ENCODE measurements at regions not wholly inside any gene's neighbourhood (a gene's known extent, or its start where the extent isn't known, plus 50 kb on each side); places are given as distances from the start of the nearest gene placed in this dataset.

DNA sequence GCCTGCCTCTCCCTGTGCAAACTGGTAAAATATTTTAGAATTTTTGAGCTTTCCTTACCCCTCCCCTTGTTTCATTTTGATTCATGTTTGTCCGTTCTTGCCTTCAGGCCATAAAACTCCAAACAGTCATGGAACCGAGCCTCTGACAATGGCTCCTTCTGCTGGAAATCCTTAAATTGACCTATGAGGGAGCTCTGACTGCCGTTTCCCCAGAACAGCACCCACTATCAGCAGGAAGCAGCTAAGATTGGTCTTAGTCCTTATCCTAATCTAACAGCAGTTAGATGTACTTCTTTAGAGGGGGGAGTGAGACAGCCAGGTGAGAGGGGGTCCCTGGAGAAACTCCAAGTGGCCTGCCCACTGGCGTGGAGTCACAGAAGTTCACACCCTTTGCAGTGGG is 106.7 kb downstream of the FAM174A start:
- Histone ChIP-seq H3K4me1 (no peaks in the 10 kb centered on the region), H3K4me3 (no peak overlapping the region), H3K36me3 (no peaks in the 10 kb centered on the region), H3K27me3 (no peaks in the 10 kb centered on the region), H3K27ac (no peak overlapping the region), H3K9me3 (no peaks in the 10 kb centered on the region)
- no peak for ATAC-seq
- WGBS, 2 donors (ENCODE audit: low coverage in 1 of 2) = 55 to 60% methylated on average over 1 to 2 of the region's 4 CpGs
- no peak for TF ChIP-seq POLR2A (IDR thresholded peaks at IDR 0.05)
- TF ChIP-seq, protein P1, sequence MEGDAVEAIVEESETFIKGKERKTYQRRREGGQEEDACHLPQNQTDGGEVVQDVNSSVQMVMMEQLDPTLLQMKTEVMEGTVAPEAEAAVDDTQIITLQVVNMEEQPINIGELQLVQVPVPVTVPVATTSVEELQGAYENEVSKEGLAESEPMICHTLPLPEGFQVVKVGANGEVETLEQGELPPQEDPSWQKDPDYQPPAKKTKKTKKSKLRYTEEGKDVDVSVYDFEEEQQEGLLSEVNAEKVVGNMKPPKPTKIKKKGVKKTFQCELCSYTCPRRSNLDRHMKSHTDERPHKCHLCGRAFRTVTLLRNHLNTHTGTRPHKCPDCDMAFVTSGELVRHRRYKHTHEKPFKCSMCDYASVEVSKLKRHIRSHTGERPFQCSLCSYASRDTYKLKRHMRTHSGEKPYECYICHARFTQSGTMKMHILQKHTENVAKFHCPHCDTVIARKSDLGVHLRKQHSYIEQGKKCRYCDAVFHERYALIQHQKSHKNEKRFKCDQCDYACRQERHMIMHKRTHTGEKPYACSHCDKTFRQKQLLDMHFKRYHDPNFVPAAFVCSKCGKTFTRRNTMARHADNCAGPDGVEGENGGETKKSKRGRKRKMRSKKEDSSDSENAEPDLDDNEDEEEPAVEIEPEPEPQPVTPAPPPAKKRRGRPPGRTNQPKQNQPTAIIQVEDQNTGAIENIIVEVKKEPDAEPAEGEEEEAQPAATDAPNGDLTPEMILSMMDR (IDR thresholded peaks at IDR 0.05) = no peak
- TF ChIP-seq POLR2AphosphoS5 (IDR thresholded peaks at IDR 0.05) = no peak
- no peak for TF ChIP-seq EP300 (IDR thresholded peaks at IDR 0.05)

DNA sequence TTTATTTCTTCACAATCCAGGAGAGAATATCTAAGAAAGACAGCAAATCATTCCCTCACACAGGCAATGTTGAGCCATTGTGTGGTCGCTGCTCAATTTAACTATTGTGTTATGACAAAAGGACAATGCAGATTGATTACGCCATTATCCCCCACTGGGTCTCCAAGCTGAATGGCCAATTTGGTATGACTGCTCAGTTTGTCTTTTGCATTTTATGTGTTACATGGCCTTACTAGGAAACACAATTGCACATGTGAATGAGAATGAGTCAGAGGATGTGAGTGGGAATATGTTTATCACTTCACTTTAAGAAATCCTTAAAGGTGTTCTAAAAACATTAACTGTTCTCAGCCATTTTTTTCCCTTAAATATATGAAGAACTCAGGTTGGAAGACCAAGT is 108.3 kb downstream of the FAM174A start:
- Histone ChIP-seq H3K27ac (no peak overlapping the region), H3K9me3 (no peaks in the 10 kb centered on the region), H3K4me3 (no peak overlapping the region), H3K4me1 (peaks cover 0 to 6% (median 0%) of the 10 kb centered on the region in 3 donors), H3K36me3 (no peaks in the 10 kb centered on the region), H3K27me3 (no peaks in the 10 kb centered on the region)
- no peak for ATAC-seq
- TF ChIP-seq POLR2AphosphoS5 (IDR thresholded peaks at IDR 0.05) (no peak), POLR2A (IDR thresholded peaks at IDR 0.05) (no peak), EP300 (IDR thresholded peaks at IDR 0.05) (no peak)
- TF ChIP-seq, protein P1 (IDR thresholded peaks at IDR 0.05) = no peak
- 63 to 79% methylated on average over 2 of the region's 2 CpGs for WGBS, 2 donors (ENCODE audit: low coverage in 1 of 2)

DNA sequence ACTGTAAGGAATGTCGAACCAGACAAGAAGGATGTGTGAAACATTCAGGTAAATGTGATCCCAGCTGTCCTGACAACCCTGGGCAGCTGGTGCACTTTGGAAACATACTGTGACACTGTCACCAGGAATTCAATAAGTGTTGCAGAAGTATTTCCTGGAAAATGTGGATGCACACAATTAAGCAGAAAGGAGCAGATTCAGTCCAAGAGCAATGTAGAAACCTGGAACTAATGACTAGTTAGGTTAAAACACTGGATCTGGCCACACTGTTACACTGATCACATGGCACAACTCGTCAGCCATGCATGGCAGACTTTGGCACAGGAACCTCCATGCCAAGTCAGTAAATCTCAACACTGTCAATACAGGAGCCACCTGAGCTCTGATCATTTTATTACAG is 109.0 kb downstream of the FAM174A start:
- no peaks in the 10 kb centered on the region for H3K9me3 ChIP-seq
- WGBS, 2 donors (ENCODE audit: low coverage in 1 of 2) = 78 to 85% methylated on average over 1 of the region's 2 CpGs
- no peaks in the 10 kb centered on the region for H3K36me3 ChIP-seq
- TF ChIP-seq POLR2A (IDR thresholded peaks at IDR 0.05) = no peak
- H3K27me3 ChIP-seq = no peaks in the 10 kb centered on the region
- H3K27ac ChIP-seq = no peak overlapping the region
- ATAC-seq = no peak
- H3K4me3 ChIP-seq = no peak overlapping the region
- peaks cover 0 to 6% (median 0%) of the 10 kb centered on the region in 3 donors for H3K4me1 ChIP-seq

DNA sequence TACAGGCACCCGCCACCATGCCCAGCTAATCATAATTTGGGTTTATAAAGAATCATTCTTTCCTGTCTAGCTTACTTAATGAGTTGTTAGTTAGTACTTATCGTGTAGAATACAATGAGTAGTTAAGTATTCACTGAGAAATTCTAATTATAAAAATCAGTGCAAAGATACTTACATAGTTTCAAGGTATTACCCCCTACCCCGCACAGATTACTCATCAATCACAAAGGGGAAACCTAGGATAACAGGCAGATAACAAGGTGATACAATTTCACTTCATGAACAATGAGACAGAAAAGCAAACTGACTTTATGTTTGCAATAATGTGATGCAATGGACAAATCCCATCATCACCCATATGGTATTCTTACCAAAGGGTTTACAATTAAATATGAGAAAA is 109.6 kb downstream of the FAM174A start:
- Histone ChIP-seq H3K4me3 (no peak overlapping the region), H3K9me3 (no peaks in the 10 kb centered on the region), H3K36me3 (no peaks in the 10 kb centered on the region), H3K27me3 (no peaks in the 10 kb centered on the region), H3K27ac (no peak overlapping the region), H3K4me1 (peaks cover 0 to 6% (median 0%) of the 10 kb centered on the region in 3 donors)
- TF ChIP-seq POLR2AphosphoS5 (IDR thresholded peaks at IDR 0.05) (no peak), POLR2A (IDR thresholded peaks at IDR 0.05) (no peak), EP300 (IDR thresholded peaks at IDR 0.05) (no peak)
- TF ChIP-seq, protein P1 (IDR thresholded peaks at IDR 0.05) = no peak
- WGBS, 2 donors (ENCODE audit: low coverage in 1 of 2) = 60% methylated on average over 2 to 3 of the region's 3 CpGs
- ATAC-seq = no peak

DNA sequence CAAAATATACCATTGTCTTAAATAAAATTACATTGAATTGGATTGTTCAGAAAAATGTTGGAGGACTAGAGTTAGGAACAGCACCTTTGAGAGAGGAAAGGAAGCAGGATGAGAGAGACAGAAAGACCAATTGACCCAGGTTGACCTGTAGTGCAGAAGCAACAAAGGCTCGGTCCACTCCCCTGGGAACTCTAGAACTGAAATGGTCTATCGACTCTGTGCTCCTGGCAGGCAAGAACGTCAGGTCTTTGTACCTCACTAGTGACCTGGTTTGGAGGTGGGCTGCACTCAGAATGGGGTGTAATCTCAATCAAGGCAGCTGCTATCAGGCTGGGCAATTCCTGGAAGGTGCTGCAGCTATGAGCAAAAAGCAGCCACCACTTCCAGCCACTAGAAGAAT is 110.8 kb downstream of the FAM174A start:
- no peak for TF ChIP-seq POLR2AphosphoS5 (IDR thresholded peaks at IDR 0.05)
- no peak for TF ChIP-seq EP300 (IDR thresholded peaks at IDR 0.05)
- TF ChIP-seq, protein P1 (IDR thresholded peaks at IDR 0.05) = no peak
- no peaks in the 10 kb centered on the region for H3K9me3 ChIP-seq
- no peak overlapping the region for H3K4me3 ChIP-seq
- 69 to 75% methylated on average over 2 to 3 of the region's 3 CpGs for WGBS, 2 donors (ENCODE audit: low coverage in 1 of 2)
- H3K27ac ChIP-seq = no peak overlapping the region
- no peak for ATAC-seq
- H3K4me1 ChIP-seq = peaks cover 0 to 6% (median 0%) of the 10 kb centered on the region in 3 donors
- H3K36me3 ChIP-seq = no peaks in the 10 kb centered on the region
- H3K27me3 ChIP-seq = no peaks in the 10 kb centered on the region
